HG03354 (cell line): ENCODE measurements at regions not wholly inside any gene's neighbourhood (a gene's known extent, or its start where the extent isn't known, plus 50 kb on each side); places are given as distances from the start of the nearest gene placed in this dataset.

Source experiments
- ATAC-seq: cut with Tn5 transposase; IDR thresholded peaks from one replicate; pipeline ENCODE4 v1.9.1; 2021; ENCODE audit warnings: mild to moderate bottlenecking; ENCODE audit not compliant: unreplicated experiment, poor library complexity, severe bottlenecking

GRCh38 chr2:228283491-228284171 lies 102.1 kb upstream of the SPHKAP start:
- no peak for ATAC-seq

- no peak for ATAC-seq
Observed at GRCh38 chr2:228282376-228282775, 100.9 kb upstream of the SPHKAP start.

GRCh38 chr2:228273159-228273558 lies 91.7 kb upstream of the SPHKAP start:
- ATAC-seq: no peak

- ATAC-seq: no peak
Observed at GRCh38 chr2:228269351-228269750, 87.9 kb upstream of the SPHKAP start.

GRCh38 chr2:228268756-228269155 lies 87.3 kb upstream of the SPHKAP start:
- ATAC-seq: no peak

GRCh38 chr2:228268301-228268700 lies 86.8 kb upstream of the SPHKAP start:
- no peak for ATAC-seq

GRCh38 chr2:228263156-228263555 lies 81.7 kb upstream of the SPHKAP start:
- no peak for ATAC-seq

GRCh38 chr2:228261546-228261945 lies 80.1 kb upstream of the SPHKAP start:
- no peak for ATAC-seq

GRCh38 chr2:228257379-228257778 lies 75.9 kb upstream of the SPHKAP start:
- no peak for ATAC-seq

- no peak for ATAC-seq
Observed at GRCh38 chr2:228253752-228254151, 72.3 kb upstream of the SPHKAP start.

- ATAC-seq: no peak
Observed at GRCh38 chr2:228247335-228247734, 65.8 kb upstream of the SPHKAP start.

- no peak for ATAC-seq
Observed at GRCh38 chr2:228245601-228246000, 64.1 kb upstream of the SPHKAP start.

- ATAC-seq: no peak
Observed at GRCh38 chr2:228242591-228242990, 61.1 kb upstream of the SPHKAP start.

GRCh38 chr2:228239907-228240561 lies 58.5 kb upstream of the SPHKAP start:
- ATAC-seq: no peak

- no peak for ATAC-seq
Observed at GRCh38 chr2:228239207-228239906, 57.9 kb upstream of the SPHKAP start.
